IPS-NIHi7 (cell line): ENCODE measurements at regions not wholly inside any gene's neighbourhood (a gene's known extent, or its start where the extent isn't known, plus 50 kb on each side); places are given as distances from the start of the nearest gene placed in this dataset.

ENCODE experiments used
- DNase-seq: peaks from one replicate; pipeline ENCODE4 v3.0.0; 2012; ENCODE audit warnings: mixed read lengths; ENCODE audit errors: extremely low spot score

- DNase-seq = no peak
Measured at GRCh38 chr4:24666816-24667477, 82.6 kb upstream of the DHX15 start.

- DNase-seq = no peak
Measured at GRCh38 chr4:24668956-24669355, 84.6 kb upstream of the DHX15 start.

GRCh38 chr4:24669751-24670150, 85.4 kb upstream of the DHX15 start:
- DNase-seq = no peak

GRCh38 chr4:24671849-24672248, 87.5 kb upstream of the DHX15 start:
- DNase-seq = no peak

- no peak for DNase-seq
Measured at GRCh38 chr4:24672880-24673279, 88.5 kb upstream of the DHX15 start.

GRCh38 chr4:24674279-24674678, 89.9 kb upstream of the DHX15 start:
- no peak for DNase-seq

- no peak for DNase-seq
Measured at GRCh38 chr4:24675721-24676389, 91.5 kb upstream of the DHX15 start.

- no peak for DNase-seq
Measured at GRCh38 chr4:24677909-24678308, 93.6 kb upstream of the DHX15 start.

- DNase-seq = no peak
Measured at GRCh38 chr4:24680746-24681448, 96.5 kb upstream of the DHX15 start.

GRCh38 chr4:24683116-24683515, 98.8 kb upstream of the DHX15 start:
- DNase-seq = no peak

- DNase-seq = peak; percentile 73
Measured at GRCh38 chr4:24686866-24687692, 102.7 kb upstream of the DHX15 start.

- no peak for DNase-seq
Measured at GRCh38 chr4:24688453-24688852, 104.1 kb upstream of the DHX15 start.

- no peak for DNase-seq
Measured at GRCh38 chr4:24689212-24689611, 104.9 kb upstream of the DHX15 start.

GRCh38 chr4:24690436-24690835, 104.9 kb upstream of the SOD3 start:
- peak; percentile 11 for DNase-seq

GRCh38 chr4:24693636-24694035, 101.7 kb upstream of the SOD3 start:
- no peak for DNase-seq

GRCh38 chr4:24700118-24700517, 95.3 kb upstream of the SOD3 start:
- DNase-seq = no peak

- DNase-seq = no peak
Measured at GRCh38 chr4:24701683-24702082, 93.7 kb upstream of the SOD3 start.

GRCh38 chr4:24702281-24702680, 93.1 kb upstream of the SOD3 start:
- no peak for DNase-seq

GRCh38 chr4:24703298-24703697, 92.1 kb upstream of the SOD3 start:
- DNase-seq = no peak

- peak; percentile 59 for DNase-seq
Measured at GRCh38 chr4:24704149-24704548, 91.2 kb upstream of the SOD3 start.

- DNase-seq = no peak
Measured at GRCh38 chr4:24705016-24705753, 90.2 kb upstream of the SOD3 start.
